Muscle layer of duodenum (tissue), 2 donors: ENCODE measurements at regions not wholly inside any gene's neighbourhood (a gene's known extent, or its start where the extent isn't known, plus 50 kb on each side); places are given as distances from the start of the nearest gene placed in this dataset.

ENCODE experiments used
- H3K27ac ChIP-seq: one replicate; pipeline ENCODE4 v1.7.0; 2013; ENCODE audit warnings: mild to moderate bottlenecking, low read length
- H3K27me3 ChIP-seq: one replicate; pipeline ENCODE4 v1.7.0; 2013; ENCODE audit warnings: low read depth, mild to moderate bottlenecking, control low read depth, low read length
- H3K36me3 ChIP-seq, 2 donors: one replicate each; pipeline ENCODE4 v1.7.0; 2013; ENCODE audit warnings: low read length in 2 of 2, control low read depth in 1 of 2, mild to moderate bottlenecking in 1 of 2; ENCODE audit not compliant: insufficient read depth in 2 of 2, control insufficient read depth in 1 of 2
- H3K4me1 ChIP-seq, 2 donors: one replicate each; pipeline ENCODE4 v1.7.0; 2013; ENCODE audit warnings: low read length in 2 of 2, mild to moderate bottlenecking in 2 of 2, control low read depth in 1 of 2, moderate library complexity in 1 of 2; ENCODE audit not compliant: insufficient read depth in 2 of 2, control insufficient read depth in 1 of 2
- H3K4me3 ChIP-seq, 2 donors: one replicate each; pipeline ENCODE4 v1.7.0; 2013; ENCODE audit warnings: low read length in 2 of 2, low read depth in 1 of 2, mild to moderate bottlenecking in 1 of 2
- H3K9me3 ChIP-seq, 2 donors: one replicate each; pipeline ENCODE4 v1.7.0; 2013; ENCODE audit warnings: low read length in 2 of 2, control low read depth in 1 of 2, mild to moderate bottlenecking in 1 of 2; ENCODE audit not compliant: control insufficient read depth in 1 of 2
- donor health status: healthy.

GRCh38 chr11:129732941-129733340 is 82.7 kb upstream of the TMEM45B start:
- no peaks in the 10 kb centered on the region for H3K4me1 ChIP-seq
- no peak overlapping the region for H3K4me3 ChIP-seq
- H3K36me3 ChIP-seq, result no peaks in the 10 kb centered on the region
- no peak overlapping the region for H3K27ac ChIP-seq
- no peaks in the 10 kb centered on the region for H3K27me3 ChIP-seq
- no peaks in the 10 kb centered on the region for H3K9me3 ChIP-seq

- Histone ChIP-seq H3K9me3 (no peaks in the 10 kb centered on the region), H3K4me1 (no peaks in the 10 kb centered on the region), H3K4me3 (no peak overlapping the region), H3K36me3 (no peaks in the 10 kb centered on the region), H3K27ac (no peak overlapping the region), H3K27me3 (no peaks in the 10 kb centered on the region)
Observed at GRCh38 chr11:129733384-129733783, 82.3 kb upstream of the TMEM45B start.

GRCh38 chr11:129733981-129734380 is 81.7 kb upstream of the TMEM45B start:
- Histone ChIP-seq H3K27me3 (no peaks in the 10 kb centered on the region), H3K9me3 (no peaks in the 10 kb centered on the region), H3K4me3 (no peak overlapping the region), H3K27ac (no peak overlapping the region), H3K36me3 (no peaks in the 10 kb centered on the region), H3K4me1 (no peaks in the 10 kb centered on the region)

GRCh38 chr11:129734654-129735053 is 81.0 kb upstream of the TMEM45B start:
- Histone ChIP-seq H3K36me3 (no peaks in the 10 kb centered on the region), H3K4me3 (no peak overlapping the region), H3K4me1 (no peaks in the 10 kb centered on the region), H3K27ac (no peak overlapping the region), H3K27me3 (peaks cover 4% of the 10 kb centered on the region), H3K9me3 (no peaks in the 10 kb centered on the region)

GRCh38 chr11:129737831-129738230 is 77.8 kb upstream of the TMEM45B start:
- Histone ChIP-seq H3K27ac (no peak overlapping the region), H3K27me3 (peaks cover 7% of the 10 kb centered on the region), H3K36me3 (no peaks in the 10 kb centered on the region), H3K4me1 (no peaks in the 10 kb centered on the region), H3K9me3 (no peaks in the 10 kb centered on the region), H3K4me3 (no peak overlapping the region)

GRCh38 chr11:129738242-129738641 is 77.4 kb upstream of the TMEM45B start:
- H3K4me1 ChIP-seq, result no peaks in the 10 kb centered on the region
- no peak overlapping the region for H3K4me3 ChIP-seq
- H3K27me3 ChIP-seq, result peaks cover 7% of the 10 kb centered on the region
- no peaks in the 10 kb centered on the region for H3K9me3 ChIP-seq
- no peaks in the 10 kb centered on the region for H3K36me3 ChIP-seq
- H3K27ac ChIP-seq, result no peak overlapping the region

- H3K4me1 ChIP-seq, result no peaks in the 10 kb centered on the region
- no peak overlapping the region for H3K4me3 ChIP-seq
- no peak overlapping the region for H3K27ac ChIP-seq
- peaks cover 7% of the 10 kb centered on the region for H3K27me3 ChIP-seq
- H3K9me3 ChIP-seq, result no peaks in the 10 kb centered on the region
- no peaks in the 10 kb centered on the region for H3K36me3 ChIP-seq
Observed at GRCh38 chr11:129739339-129739738, 76.3 kb upstream of the TMEM45B start.

- Histone ChIP-seq H3K4me1 (no peaks in the 10 kb centered on the region), H3K4me3 (no peak overlapping the region), H3K9me3 (no peaks in the 10 kb centered on the region), H3K27ac (no peak overlapping the region), H3K36me3 (no peaks in the 10 kb centered on the region), H3K27me3 (peaks cover 7% of the 10 kb centered on the region)
Observed at GRCh38 chr11:129740125-129740719, 75.4 kb upstream of the TMEM45B start.

GRCh38 chr11:129743112-129743815 is 72.4 kb upstream of the TMEM45B start:
- no peak overlapping the region for H3K4me3 ChIP-seq
- H3K9me3 ChIP-seq, result no peaks in the 10 kb centered on the region
- H3K4me1 ChIP-seq, result no peaks in the 10 kb centered on the region
- H3K36me3 ChIP-seq, result no peaks in the 10 kb centered on the region
- no peak overlapping the region for H3K27ac ChIP-seq
- H3K27me3 ChIP-seq, result peaks cover 7% of the 10 kb centered on the region

GRCh38 chr11:129747071-129747470 is 68.6 kb upstream of the TMEM45B start:
- Histone ChIP-seq H3K27ac (no peak overlapping the region), H3K36me3 (no peaks in the 10 kb centered on the region), H3K4me3 (no peak overlapping the region), H3K4me1 (peaks cover 0 to 4% of the 10 kb centered on the region in 2 donors), H3K27me3 (no peaks in the 10 kb centered on the region), H3K9me3 (no peaks in the 10 kb centered on the region)

GRCh38 chr11:129749141-129749540 is 66.5 kb upstream of the TMEM45B start:
- H3K36me3 ChIP-seq, result no peaks in the 10 kb centered on the region
- H3K4me1 ChIP-seq, result peaks cover 0 to 4% of the 10 kb centered on the region in 2 donors
- H3K4me3 ChIP-seq, result no peak overlapping the region
- no peak overlapping the region for H3K27ac ChIP-seq
- no peaks in the 10 kb centered on the region for H3K27me3 ChIP-seq
- no peaks in the 10 kb centered on the region for H3K9me3 ChIP-seq
